SK-N-SH (cell line): ENCODE measurements at regions not wholly inside any gene's neighbourhood (a gene's known extent, or its start where the extent isn't known, plus 50 kb on each side); places are given as distances from the start of the nearest gene placed in this dataset.

Source experiments
- CTCF ChIA-PET: fragments of 300-600, 350-600 bp; formaldehyde crosslinking; extraction: SDS; loops from one replicate; lab custom pipeline; 2021; lab: Yijun Ruan, JAX
- POLR2A ChIA-PET: fragments of 350-600 bp; sonication (Branson Sonifier 250); formaldehyde crosslinking; extraction: SDS; loops from one replicate; lab custom pipeline; 2020; ENCODE audit warnings: antibody characterized with exemption, inconsistent platforms; lab: Yijun Ruan, JAX
- DNase-seq: peaks from one replicate; pipeline ENCODE4 v3.0.0; 2012
- H2AFZ ChIP-seq: fragments of 200-600 bp; sonication (generic); 2 replicates; pipeline ENCODE4 v1.8.1; 2016; ENCODE audit warnings: antibody characterized with exemption, mild to moderate bottlenecking, low read depth
- H3F3A ChIP-seq: fragments of 200-600 bp; sonication (generic); replicated peaks from 2 replicates; pipeline ENCODE3; 2016; ENCODE audit warnings: antibody characterized with exemption, mild to moderate bottlenecking; ENCODE audit not compliant: insufficient read depth
- H3K27ac ChIP-seq, 2 experiments: fragments of 200-500 bp in 1 of 2; fragments of 200-600 bp in 1 of 2; sonication (Bioruptor generic) in 1 of 2; sonication (generic), shearing (Covaris generic) in 1 of 2; 2 replicates each; pipeline versions ENCODE4 v1.5.1 to v1.6.1; 2014 to 2016; ENCODE audit warnings: low read depth in 2 of 2, inconsistent platforms in 1 of 2, low read length in 1 of 2, mild to moderate bottlenecking in 1 of 2, mixed read lengths in 1 of 2
- H3K27me3 ChIP-seq: fragments of 200-600 bp; sonication (generic), shearing (Covaris generic); 2 replicates; pipeline ENCODE4 v1.6.1; 2016; ENCODE audit warnings: mixed run types; ENCODE audit not compliant: insufficient read depth
- H3K36me3 ChIP-seq, 2 experiments: fragments of 200-500 bp in 1 of 2; fragments of 200-600 bp in 1 of 2; sonication (Bioruptor generic) in 1 of 2; sonication (generic) in 1 of 2; replicated peaks in 1 of 2; 2 replicates each; pipeline versions ENCODE3 to v1.5.1; 2014 to 2016; ENCODE audit warnings: low read length in 1 of 2, mild to moderate bottlenecking in 1 of 2; ENCODE audit not compliant: insufficient read depth in 2 of 2, control insufficient read depth in 1 of 2
- H3K4me1 ChIP-seq, 2 experiments: fragments of 200-500 bp in 1 of 2; fragments of 200-600 bp in 1 of 2; sonication (Bioruptor generic) in 1 of 2; sonication (generic), shearing (Covaris generic) in 1 of 2; 2 replicates each; pipeline versions ENCODE4 v1.5.1 to v1.6.1; 2014 to 2016; ENCODE audit warnings: low read depth in 1 of 2, low read length in 1 of 2, mixed run types in 1 of 2; ENCODE audit not compliant: insufficient read depth in 2 of 2, control insufficient read depth in 1 of 2
- H3K4me2 ChIP-seq: fragments of 200-600 bp; sonication (generic), shearing (Covaris generic); 2 replicates; pipeline ENCODE4 v1.6.1; 2017; ENCODE audit warnings: mixed run types
- H3K4me3 ChIP-seq, 2 experiments: fragments of 200-500 bp in 1 of 2; fragments of 200-600 bp in 1 of 2; sonication (Bioruptor generic) in 1 of 2; sonication (generic), shearing (Covaris generic) in 1 of 2; 2 replicates each; pipeline versions ENCODE4 v1.5.1 to v1.8.1; 2014 to 2016; ENCODE audit warnings: low read depth in 2 of 2, inconsistent platforms in 1 of 2, low read length in 1 of 2, mild to moderate bottlenecking in 1 of 2, mixed read lengths in 1 of 2, moderate library complexity in 1 of 2
- H3K79me2 ChIP-seq: fragments of 200-600 bp; sonication (generic); 2 replicates; pipeline ENCODE4 v1.8.1; 2017; ENCODE audit warnings: mild to moderate bottlenecking; ENCODE audit not compliant: insufficient read depth
- H3K9ac ChIP-seq: fragments of 200-600 bp; sonication (generic); 2 replicates; pipeline ENCODE4 v1.6.1; 2017; ENCODE audit warnings: mixed run types
- H3K9me2 ChIP-seq: fragments of 200-600 bp; sonication (generic); 2 replicates; pipeline ENCODE4 v1.6.1; 2017; ENCODE audit warnings: mixed run types
- H3K9me3 ChIP-seq: fragments of 200-600 bp; sonication (generic); 2 replicates; pipeline ENCODE4 v1.6.1; 2017; ENCODE audit warnings: mixed run types, mild to moderate bottlenecking, moderate library complexity
- H4K20me1 ChIP-seq: fragments of 200-600 bp; sonication (generic); 2 replicates; pipeline ENCODE4 v1.6.1; 2017; ENCODE audit warnings: mild to moderate bottlenecking, mixed run types; ENCODE audit not compliant: insufficient read depth
- CHD2 ChIP-seq: fragments of 150-350 bp; IDR thresholded peaks from 2 replicates; pipeline ENCODE4 v1.6.1; 2018; ENCODE audit warnings: low read length; ENCODE audit not compliant: partially characterized antibody
- CTCF ChIP-seq: fragments of 200-600 bp; sonication (generic); IDR thresholded peaks from 2 replicates; pipeline ENCODE4 v1.6.1; 2017; ENCODE audit warnings: antibody characterized with exemption, mild to moderate bottlenecking, moderate library complexity
- EZH2phosphoT487 ChIP-seq: fragments of 200-600 bp; sonication (generic); IDR thresholded peaks from 2 replicates; pipeline ENCODE4 v1.6.1; 2017; ENCODE audit warnings: low read depth, mixed run types, mild to moderate bottlenecking, antibody characterized with exemption, moderate library complexity, borderline replicate concordance
- FOSL2 ChIP-seq: IDR thresholded peaks from 2 replicates; pipeline ENCODE4 v1.4.0; 2012; ENCODE audit warnings: low read depth, mild to moderate bottlenecking, moderate library complexity, borderline replicate concordance
- FOXJ3 ChIP-seq: sonication (generic); formaldehyde crosslinking; IDR thresholded peaks from 2 replicates; pipeline ENCODE4 v1.5.1; 2020; ENCODE audit warnings: mild to moderate bottlenecking, missing genetic modification reagents
- FOXM1 ChIP-seq: IDR thresholded peaks from 2 replicates; pipeline ENCODE4 v1.4.0; 2012; ENCODE audit warnings: low read depth, mild to moderate bottlenecking
- GATA2 ChIP-seq: sonication (generic); formaldehyde crosslinking; IDR thresholded peaks from 2 replicates; pipeline ENCODE4 v1.5.0; 2020; ENCODE audit warnings: mild to moderate bottlenecking, missing genetic modification reagents
- POLR2AphosphoS5 ChIP-seq: IDR thresholded peaks from 2 replicates; pipeline ENCODE4 v1.6.1; 2012; ENCODE audit warnings: low read depth, low read length
- TAF1 ChIP-seq: IDR thresholded peaks from 2 replicates; pipeline ENCODE4 v1.6.1; 2012; ENCODE audit warnings: low read depth, mild to moderate bottlenecking, low read length, moderate library complexity, borderline replicate concordance
- WGBS: methylation state at CpG from one replicate; pipeline ENCODE4 v1.1.6; 2017; ENCODE audit warnings: low lambda C conversion rate; 5-methylcytosine and 5-hydroxymethylcytosine counted together

- TF ChIP-seq EZH2phosphoT487 (no peak), FOXJ3 (CRISPR knock-in tag) (no peak)
Observed at GRCh38 chr13:73547239-73547638, 488.4 kb downstream of the KLF5 start (continued).

- Histone ChIP-seq H3K27me3 (no peaks in the 10 kb centered on the region), H3F3A (no peaks in the 10 kb centered on the region), H3K79me2 (no peaks in the 10 kb centered on the region)
- TF ChIP-seq CTCF, result peak; percentile 17; the same call in 1 of the 2 replicates
- TF ChIP-seq FOSL2, result no peak
- TF ChIP-seq, all 33 proteins: peak for 1
- H3K4me3 ChIP-seq, result no peak overlapping the region
- 62% methylated on average over 1 of the region's 1 CpG for WGBS
- H3K27ac ChIP-seq, result no peak overlapping the region
- DNase-seq, result no peak
- POLR2A ChIA-PET, result no interaction called here
- CTCF ChIA-PET, result no interaction called here
- H3K4me2 ChIP-seq, result no peak overlapping the region
- H3K4me1 ChIP-seq, result no peaks in the 10 kb centered on the region
- H4K20me1 ChIP-seq, result no peaks in the 10 kb centered on the region
- H3K9me2 ChIP-seq, result no peaks in the 10 kb centered on the region
- no peaks in the 10 kb centered on the region for H3K9me3 ChIP-seq
- H2AFZ ChIP-seq, result no peak overlapping the region
- H3K36me3 ChIP-seq, result no peaks in the 10 kb centered on the region
- no peak overlapping the region for H3K9ac ChIP-seq
Observed at GRCh38 chr13:73544175-73544574, 485.4 kb downstream of the KLF5 start.

- Histone ChIP-seq H3K36me3 (no peaks in the 10 kb centered on the region), H3F3A (no peaks in the 10 kb centered on the region), H4K20me1 (no peaks in the 10 kb centered on the region), H3K9me3 (no peaks in the 10 kb centered on the region), H3K4me3 (no peak overlapping the region), H3K4me1 (no peaks in the 10 kb centered on the region), H3K9me2 (no peaks in the 10 kb centered on the region), H3K27me3 (no peaks in the 10 kb centered on the region), H2AFZ (no peak overlapping the region), H3K27ac (no peak overlapping the region), H3K9ac (no peak overlapping the region), H3K4me2 (no peak overlapping the region), H3K79me2 (no peaks in the 10 kb centered on the region)
- ChIA-PET CTCF (no interaction called here), POLR2A (no interaction called here)
- DNase-seq, result no peak
- TF ChIP-seq GATA2 (CRISPR knock-in tag), result no peak
Observed at GRCh38 chr13:73542446-73542845, 483.6 kb downstream of the KLF5 start.

GRCh38 chr13:73536865-73537264 lies 478.1 kb downstream of the KLF5 start:
- Histone ChIP-seq H3K79me2 (no peaks in the 10 kb centered on the region), H3K9ac (no peak overlapping the region), H4K20me1 (no peaks in the 10 kb centered on the region), H3K27me3 (no peaks in the 10 kb centered on the region), H3K4me1 (no peaks in the 10 kb centered on the region), H3F3A (no peaks in the 10 kb centered on the region), H2AFZ (no peak overlapping the region), H3K4me3 (no peak overlapping the region), H3K9me3 (no peaks in the 10 kb centered on the region), H3K27ac (no peak overlapping the region), H3K36me3 (no peaks in the 10 kb centered on the region), H3K9me2 (no peaks in the 10 kb centered on the region), H3K4me2 (no peak overlapping the region)
- ChIA-PET POLR2A (no interaction called here), CTCF (no interaction called here)
- no peak for DNase-seq
- 62% methylated on average over 4 of the region's 4 CpGs for WGBS
- TF ChIP-seq FOSL2 (no peak), FOXM1 (no peak), CHD2 (no peak), CTCF (no peak), POLR2AphosphoS5 (no peak), TAF1 (no peak)
